A549 (cell line): ENCODE measurements at regions not wholly inside any gene's neighbourhood (a gene's known extent, or its start where the extent isn't known, plus 50 kb on each side); places are given as distances from the start of the nearest gene placed in this dataset.

Source experiments
- ATAC-seq, 2 experiments: fragments of 200-7000 bp in 1 of 2; fragments of >200 bp in 1 of 2; cut with Nextera tagmentation in 1 of 2; cut with Tn5 transposase in 1 of 2; 3 replicates each; pipeline versions ENCODE4 v1.8.0 to v1.9.1; 2018 to 2020; ENCODE audit warnings: mild to moderate bottlenecking in 1 of 2, moderate library complexity in 1 of 2
- CTCF ChIA-PET: fragments of 300-600 bp; sonication (Branson Sonifier 250); formaldehyde crosslinking; extraction: SDS; loops from one replicate; lab custom pipeline; 2021; ENCODE audit warnings: antibody characterized with exemption, inconsistent platforms; lab: Yijun Ruan, JAX
- POLR2A ChIA-PET: fragments of 350-600 bp; formaldehyde crosslinking; extraction: SDS; loops from one replicate; lab custom pipeline; 2021; ENCODE audit warnings: antibody characterized with exemption, inconsistent platforms; lab: Yijun Ruan, JAX
- DNase-seq, 2 experiments: peaks; one replicate each; pipeline versions ENCODE4 v3.0.0 to v3.0.0-alpha.2; 2011 to 2016; ENCODE audit warnings: low read depth in 1 of 2, low spot score in 1 of 2
- FAIRE-seq: peaks from 2 replicates; lab custom pipeline; 2011; peaks lifted over from hg19 to GRCh38; lab: Jason Lieb, UNC
- H3K27ac ChIP-seq, 2 experiments: fragments of >200 bp; sonication (Bioruptor Twin); formaldehyde crosslinking; 3 replicates each; pipeline ENCODE4 v1.5.1; 2016 to 2017
- H3K4me1 ChIP-seq: fragments of >200 bp; sonication (Bioruptor Twin); formaldehyde crosslinking; 3 replicates; pipeline ENCODE4 v1.6.1; 2016
- H3K4me2 ChIP-seq: fragments of >200 bp; sonication (Bioruptor Twin); formaldehyde crosslinking; 3 replicates; pipeline ENCODE4 v1.6.1; 2016
- H3K4me3 ChIP-seq: fragments of >200 bp; sonication (Bioruptor Twin); formaldehyde crosslinking; 3 replicates; pipeline ENCODE4 v1.5.1; 2016
- H3K9me3 ChIP-seq: fragments of >200 bp; sonication (Bioruptor Twin); formaldehyde crosslinking; 3 replicates; pipeline ENCODE4 v1.6.1; 2016
- BCL3 ChIP-seq: fragments of >200 bp; sonication (Bioruptor Twin); formaldehyde crosslinking; IDR thresholded peaks from 3 replicates; pipeline ENCODE4 v1.6.1; 2016
- CBX2 ChIP-seq: fragments of 200-600 bp; sonication (generic); IDR thresholded peaks from 2 replicates; pipeline ENCODE4 v1.6.1; 2016; ENCODE audit warnings: low read depth, mild to moderate bottlenecking, borderline replicate concordance
- CBX8 ChIP-seq: fragments of 200-600 bp; sonication (generic); IDR thresholded peaks from 2 replicates; pipeline ENCODE4 v1.6.1; 2016
- CHD4 ChIP-seq: fragments of 200-600 bp; sonication (generic); IDR thresholded peaks from 2 replicates; pipeline ENCODE4 v1.6.1; 2016; ENCODE audit warnings: antibody characterized with exemption, mild to moderate bottlenecking, borderline replicate concordance
- E2F6 ChIP-seq: IDR thresholded peaks from 2 replicates; pipeline ENCODE4 v1.6.1; 2012; ENCODE audit warnings: low read depth, borderline replicate concordance
- EHF ChIP-seq: fragments of 250-450 bp; sonication (Bioruptor Pico); IDR thresholded peaks from 2 replicates; pipeline ENCODE4 v1.5.0; 2020; ENCODE audit warnings: mild to moderate bottlenecking
- EHMT2 ChIP-seq: fragments of 200-600 bp; sonication (generic); IDR thresholded peaks from 2 replicates; pipeline ENCODE4 v1.6.1; 2016; ENCODE audit warnings: antibody characterized with exemption, low read depth, mild to moderate bottlenecking, moderate library complexity
- ELK1 ChIP-seq: fragments of 150-350 bp; IDR thresholded peaks from 2 replicates; pipeline ENCODE4 v1.6.1; 2014; ENCODE audit warnings: low read depth, mild to moderate bottlenecking, low read length
- FOSB ChIP-seq: fragments of 250-450 bp; sonication (Bioruptor Pico); IDR thresholded peaks from 2 replicates; pipeline ENCODE4 v1.5.0; 2020; ENCODE audit warnings: mild to moderate bottlenecking, moderate library complexity
- FOXS1 ChIP-seq: fragments of 250-450 bp; sonication (Bioruptor Pico); IDR thresholded peaks from 2 replicates; pipeline ENCODE4 v1.5.0; 2020; ENCODE audit warnings: mild to moderate bottlenecking, moderate library complexity
- HES2 ChIP-seq: fragments of >200 bp; sonication (Bioruptor Twin); formaldehyde crosslinking; IDR thresholded peaks from 2 replicates; pipeline ENCODE4 v1.6.1; 2016
- HEYL ChIP-seq: fragments of 250-450 bp; sonication (Bioruptor Pico); IDR thresholded peaks from 2 replicates; pipeline ENCODE4 v1.8.0; 2021; ENCODE audit warnings: mild to moderate bottlenecking, moderate library complexity
- HOXB5 ChIP-seq: fragments of 250-450 bp; sonication (Bioruptor Pico); IDR thresholded peaks from 2 replicates; pipeline ENCODE4 v1.5.0; 2020; ENCODE audit warnings: mild to moderate bottlenecking, moderate library complexity
- JUNB ChIP-seq: fragments of >200 bp; sonication (Bioruptor Twin); formaldehyde crosslinking; IDR thresholded peaks from 2 replicates; pipeline ENCODE4 v1.6.1; 2016
- KDM1A ChIP-seq: fragments of 200-600 bp; sonication (generic); IDR thresholded peaks from 2 replicates; pipeline ENCODE4 v1.6.1; 2016; ENCODE audit warnings: low read depth, mild to moderate bottlenecking
- KDM5A ChIP-seq: fragments of 200-600 bp; sonication (generic); IDR thresholded peaks from 2 replicates; pipeline ENCODE4 v1.6.1; 2016; ENCODE audit warnings: antibody characterized with exemption, mild to moderate bottlenecking
- MAZ ChIP-seq: fragments of 150-350 bp; IDR thresholded peaks from 2 replicates; pipeline ENCODE4 v1.6.1; 2014; ENCODE audit warnings: antibody characterized with exemption, low read depth, low read length, borderline replicate concordance
- MYC ChIP-seq: IDR thresholded peaks from 2 replicates; pipeline ENCODE4 v1.6.1; 2012; ENCODE audit warnings: mild to moderate bottlenecking, inconsistent platforms, low read length, improper control_type of control experiment, borderline replicate concordance
- NFE2L2 ChIP-seq: fragments of 150-350 bp; conservative IDR thresholded peaks from 2 replicates; pipeline ENCODE4 v1.6.1; 2014; ENCODE audit warnings: low read length
- NR3C1 ChIP-seq: fragments of >200 bp; sonication (Bioruptor Twin); formaldehyde crosslinking; IDR thresholded peaks from 3 replicates; pipeline ENCODE4 v1.6.1; 2017
- POLR2A ChIP-seq: IDR thresholded peaks from 2 replicates; pipeline ENCODE4 v1.6.1; 2012; ENCODE audit warnings: mild to moderate bottlenecking, low read length
- POLR2AphosphoS2 ChIP-seq: conservative IDR thresholded peaks from 2 replicates; pipeline ENCODE4 v1.6.1; 2012; ENCODE audit warnings: low read length, improper control_type of control experiment, inconsistent platforms
- RAD21 ChIP-seq, 2 experiments: fragments of >200 bp in 1 of 2; sonication (Bioruptor Twin) in 1 of 2; formaldehyde crosslinking in 1 of 2; IDR thresholded peaks in 1 of 2; conservative IDR thresholded peaks in 1 of 2; 2 replicates in 1 of 2; 3 replicates in 1 of 2; pipeline ENCODE4 v1.6.1; 2012 to 2018; ENCODE audit warnings: inconsistent platforms in 1 of 2
- RARB ChIP-seq: fragments of 250-450 bp; sonication (Bioruptor Pico); IDR thresholded peaks from 2 replicates; pipeline ENCODE4 v1.8.0; 2021; ENCODE audit warnings: mild to moderate bottlenecking, moderate library complexity
- RFX5 ChIP-seq: fragments of 450-650 bp; IDR thresholded peaks from 2 replicates; pipeline ENCODE4 v1.7.1; 2014; ENCODE audit warnings: antibody characterized with exemption, mild to moderate bottlenecking, moderate library complexity
- RNF2 ChIP-seq: fragments of 200-600 bp; sonication (generic); IDR thresholded peaks from 2 replicates; pipeline ENCODE4 v1.6.1; 2016; ENCODE audit warnings: low read depth, mild to moderate bottlenecking, antibody characterized with exemption, moderate library complexity, borderline replicate concordance
- SREBF2 ChIP-seq: fragments of 450-650 bp; IDR thresholded peaks from 2 replicates; pipeline ENCODE4 v1.6.1; 2014; ENCODE audit warnings: mild to moderate bottlenecking, moderate library complexity
- TFCP2L1 ChIP-seq: fragments of 250-450 bp; sonication (Bioruptor Pico); IDR thresholded peaks from 2 replicates; pipeline ENCODE4 v1.5.0; 2021; ENCODE audit warnings: mild to moderate bottlenecking
- USF2 ChIP-seq: fragments of 450-650 bp; IDR thresholded peaks from 2 replicates; pipeline ENCODE4 v1.6.1; 2014; ENCODE audit warnings: antibody characterized with exemption
- ZFP36 ChIP-seq: fragments of 450-650 bp; IDR thresholded peaks from 2 replicates; pipeline ENCODE4 v1.6.1; 2014; ENCODE audit warnings: borderline replicate concordance; ENCODE audit not compliant: partially characterized antibody
- WGBS: methylation state at CpG from one replicate; pipeline ENCODE4 v1.1.6; 2017; ENCODE audit errors: missing lambda C conversion rate; 5-methylcytosine and 5-hydroxymethylcytosine counted together

- POLR2A ChIA-PET, result no interaction called here
- no peak for FAIRE-seq
Observed at GRCh38 chr5:1733369-1733768, 66.3 kb downstream of the MRPL36 start.

GRCh38 chr5:1732945-1733344, 66.7 kb downstream of the MRPL36 start:
- no peaks in the 10 kb centered on the region for H3K4me1 ChIP-seq
- no peak overlapping the region for H3K4me2 ChIP-seq
- FAIRE-seq (no peak), DNase-seq (no peak), ATAC-seq (no peak)
- CTCF ChIA-PET, result interaction anchor here (0.6 to 1.1 kb wide), 2 partner anchors 12 to 199 kb away, joined by 3 read pairs; no protein-coding TSS in a partner anchor
- TF ChIP-seq HOXB5 (CRISPR knock-in tag) (no peak), NFE2L2 (no peak), ZFP36 (no peak), CBX2 (no peak), NR3C1 (no peak), ELK1 (no peak), BCL3 (no peak), TFCP2L1 (no peak), RARB (CRISPR knock-in tag) (no peak), RAD21 (conservative IDR thresholded peaks at IDR 0.05 in 1 of 2, IDR thresholded peaks at IDR 0.05 in 1 of 2) (no peak), HEYL (CRISPR knock-in tag) (no peak), MYC (no peak), CBX8 (no peak), KDM1A (no peak), EHF (CRISPR knock-in tag) (no peak), POLR2A (no peak), E2F6 (no peak), RNF2 (no peak), MAZ (no peak)
- WGBS, result 36% methylated on average over 3 of the region's 5 CpGs
- no peak overlapping the region for H3K4me3 ChIP-seq
- no peak overlapping the region for H3K27ac ChIP-seq
- H3K9me3 ChIP-seq, result no peaks in the 10 kb centered on the region
- POLR2A ChIA-PET, result no interaction called here

More at GRCh38 chr5:1733369-1733768, 66.3 kb downstream of the MRPL36 start:
- WGBS, result 39% methylated on average over 6 of the region's 7 CpGs
- no peak for TF ChIP-seq NR3C1
- no peak for TF ChIP-seq HES2
- no peak for TF ChIP-seq JUNB
- no peak for TF ChIP-seq CHD4
- TF ChIP-seq USF2, result no peak
- TF ChIP-seq FOXS1 (CRISPR knock-in tag), result no peak
- no peak for TF ChIP-seq EHF (CRISPR knock-in tag)
- TF ChIP-seq EHMT2, result no peak
- TF ChIP-seq TFCP2L1, result no peak
- TF ChIP-seq FOSB (CRISPR knock-in tag), result no peak
- TF ChIP-seq CBX2, result no peak
- no peak for TF ChIP-seq KDM1A
- no peak for TF ChIP-seq KDM5A
- no peak for TF ChIP-seq RFX5
- no peak for TF ChIP-seq POLR2AphosphoS2
- no peak for TF ChIP-seq SREBF2
- DNase-seq (no peak), ATAC-seq (no peak)
- no peaks in the 10 kb centered on the region for H3K9me3 ChIP-seq
- no peak overlapping the region for H3K27ac ChIP-seq
- no peak overlapping the region for H3K4me2 ChIP-seq
- CTCF ChIA-PET, result interaction anchor here (0.6 to 1.1 kb wide), 2 partner anchors 13 to 199 kb away, joined by 3 read pairs; no protein-coding TSS in a partner anchor
- no peaks in the 10 kb centered on the region for H3K4me1 ChIP-seq
- no peak overlapping the region for H3K4me3 ChIP-seq
